ENCODE measurements at regions not wholly inside any gene's neighbourhood (a gene's known extent, or its start where the extent isn't known, plus 50 kb on each side); places are given as distances from the start of the nearest gene placed in this dataset.

GRCh38 chr9:91036826-91037510 is 235.3 kb downstream of the SYK start:
- TF ChIP-seq CTCF (IDR thresholded peaks at IDR 0.05; ENCODE audit: borderline replicate concordance, extremely low read depth, low read length, poor library complexity, severe bottlenecking) (peak; percentile 69), EZH2 (IDR thresholded peaks at IDR 0.05; ENCODE audit: borderline replicate concordance, low read depth, low read length, severe bottlenecking) (no peak)

All from DND-41 (cell line).